K562 (cell line): ENCODE measurements at regions not wholly inside any gene's neighbourhood (a gene's known extent, or its start where the extent isn't known, plus 50 kb on each side); places are given as distances from the start of the nearest gene placed in this dataset.

Experiments
- ATAC-seq: fragments of 200-7000 bp; cut with Tn5 transposase; 3 replicates; pipeline ENCODE4 v1.9.1; 2020; ENCODE audit warnings: moderate library complexity
- BruUV-seq: library from RNA; stranded (reverse); fragments of 400-500 nt; replicated peaks from 2 replicates; lab custom pipeline; 2021; lab: Mats Ljungman, UMichigan
- CTCF ChIA-PET: fragments of 300-600 bp; formaldehyde crosslinking; extraction: SDS; loops from one replicate; lab custom pipeline; 2021; ENCODE audit warnings: low intra/inter-chr PET ratio; lab: Yijun Ruan, JAX
- POLR2A ChIA-PET: fragments of 300-600, 350-650 bp; sonication (Branson Sonifier 250); formaldehyde crosslinking; extraction: SDS; loops from one replicate; lab custom pipeline; 2021; ENCODE audit warnings: antibody characterized with exemption, inconsistent platforms; lab: Yijun Ruan, JAX
- DNase-seq, 4 experiments: peaks; one replicate each; pipeline versions ENCODE4 v3.0.0 to v3.0.0-alpha.2; 2011 to 2018; ENCODE audit warnings: low spot score in 3 of 4, mixed read lengths in 3 of 4; ENCODE audit errors: extremely low read depth in 1 of 4
- FAIRE-seq: peaks from 2 replicates; lab custom pipeline; 2011; peaks lifted over from hg19 to GRCh38; lab: Jason Lieb, UNC
- H2AFZ ChIP-seq: 2 replicates; pipeline ENCODE4 v1.6.0; 2011; ENCODE audit warnings: low read depth, low read length, control low read depth, inconsistent platforms
- H3K27ac ChIP-seq: fragments of 200-600 bp; 3 replicates; pipeline ENCODE4 v1.8.0; 2011; ENCODE audit warnings: low read depth, mild to moderate bottlenecking, control low read depth, inconsistent platforms, low read length, moderate library complexity, mixed read lengths; ENCODE audit errors: extremely low read depth
- H3K27me3 ChIP-seq, 2 experiments: fragments of 300-600 bp in 1 of 2; 2 replicates in 1 of 2; 3 replicates in 1 of 2; pipeline versions ENCODE4 v1.6.0 to v1.8.0; 2011; ENCODE audit warnings: inconsistent platforms in 2 of 2, low read length in 2 of 2, mild to moderate bottlenecking in 1 of 2, mixed read lengths in 1 of 2, moderate library complexity in 1 of 2; ENCODE audit not compliant: control insufficient read depth in 2 of 2, insufficient read depth in 2 of 2
- H3K36me3 ChIP-seq: fragments of 300-600 bp; 3 replicates; pipeline ENCODE4 v1.8.0; 2011; ENCODE audit warnings: mild to moderate bottlenecking, low read length, inconsistent platforms; ENCODE audit not compliant: control insufficient read depth, insufficient read depth
- H3K4me1 ChIP-seq, 2 experiments: fragments of 200-600 bp in 1 of 2; replicated peaks in 1 of 2; 2 replicates in 1 of 2; 3 replicates in 1 of 2; pipeline versions ENCODE4 v1.5.1 to v1.8.0; 2011; ENCODE audit warnings: inconsistent platforms in 2 of 2, low read length in 2 of 2, mild to moderate bottlenecking in 1 of 2, mixed read lengths in 1 of 2, moderate library complexity in 1 of 2; ENCODE audit not compliant: control insufficient read depth in 2 of 2, insufficient read depth in 2 of 2
- H3K4me2 ChIP-seq: 2 replicates; pipeline ENCODE4 v1.6.1; 2011; ENCODE audit warnings: low read length, control low read depth, inconsistent platforms, mixed read lengths; ENCODE audit not compliant: insufficient read depth
- H3K4me3 ChIP-seq: fragments of 200-600 bp; sonication (generic), shearing (Covaris generic); 2 replicates; pipeline ENCODE4 v1.5.1; 2016; ENCODE audit warnings: control low read depth, inconsistent platforms
- H3K79me2 ChIP-seq: fragments of 200-600 bp; 3 replicates; pipeline ENCODE4 v1.8.0; 2011; ENCODE audit warnings: low read length, inconsistent platforms; ENCODE audit not compliant: control insufficient read depth, insufficient read depth
- H3K9ac ChIP-seq, 2 experiments: 2 replicates each; pipeline versions ENCODE4 v1.6.0 to v1.6.1; 2011; ENCODE audit warnings: low read depth in 2 of 2, low read length in 2 of 2, control low read depth in 1 of 2, inconsistent platforms in 1 of 2, mild to moderate bottlenecking in 1 of 2, mixed read lengths in 1 of 2; ENCODE audit not compliant: insufficient read depth in 1 of 2
- H3K9me1 ChIP-seq: one replicate; pipeline ENCODE4 v1.6.0; 2011; ENCODE audit warnings: inconsistent platforms, mild to moderate bottlenecking, low read length, moderate library complexity; ENCODE audit not compliant: control insufficient read depth, insufficient read depth
- H3K9me3 ChIP-seq: replicated peaks from 2 replicates; pipeline ENCODE4 v1.5.1; 2011; ENCODE audit warnings: low read depth, low read length, inconsistent platforms; ENCODE audit not compliant: control insufficient read depth, insufficient read depth
- H4K20me1 ChIP-seq: replicated peaks from 2 replicates; pipeline ENCODE4 v1.6.1; 2011; ENCODE audit warnings: low read length, inconsistent platforms, mixed read lengths; ENCODE audit not compliant: control insufficient read depth, insufficient read depth
- CBFB ChIP-seq: sonication (generic); formaldehyde crosslinking; IDR thresholded peaks from 2 replicates; pipeline ENCODE4 v1.4.0; 2020; ENCODE audit warnings: mild to moderate bottlenecking, missing genetic modification reagents
- CBX2 ChIP-seq: fragments of 200-600 bp; sonication (generic); IDR thresholded peaks from one replicate; pipeline ENCODE4 v1.6.1; 2012; ENCODE audit warnings: mild to moderate bottlenecking, low read length, inconsistent platforms; ENCODE audit not compliant: insufficient read depth, poor library complexity, severe bottlenecking
- CHCHD3 ChIP-seq: fragments of 250-450 bp; sonication (Bioruptor Pico); IDR thresholded peaks from 2 replicates; pipeline ENCODE4 v2.1.2; 2022; ENCODE audit warnings: mild to moderate bottlenecking
- CSDE1 ChIP-seq, 2 experiments: fragments of 450-650 bp; IDR thresholded peaks; 2 replicates each; pipeline ENCODE4 v1.6.1; 2016; ENCODE audit warnings: mild to moderate bottlenecking in 1 of 2
- GTF2F1 ChIP-seq: IDR thresholded peaks from 2 replicates; pipeline ENCODE4 v1.6.1; 2011; ENCODE audit warnings: low read depth, low read length, improper control_type of control experiment
- KDM5B ChIP-seq: fragments of 200-600 bp; sonication (generic); IDR thresholded peaks from 2 replicates; pipeline ENCODE4 v1.6.1; 2012; ENCODE audit warnings: low read depth, mild to moderate bottlenecking, moderate library complexity, low read length, control low read depth, inconsistent platforms; ENCODE audit not compliant: insufficient replicate concordance
- NBN ChIP-seq: fragments of 450-650 bp; IDR thresholded peaks from 2 replicates; pipeline ENCODE4 v1.6.1; 2016; ENCODE audit warnings: low read depth, mild to moderate bottlenecking
- POLR2G ChIP-seq: fragments of 200-400 bp; formaldehyde crosslinking; IDR thresholded peaks from 2 replicates; pipeline ENCODE4 v1.6.1; 2017; ENCODE audit warnings: low read depth, mild to moderate bottlenecking, antibody characterized with exemption, low read length, moderate library complexity
- PTTG1 ChIP-seq: fragments of 450-650 bp; IDR thresholded peaks from 2 replicates; pipeline ENCODE4 v1.6.1; 2016; ENCODE audit warnings: low read depth, mild to moderate bottlenecking, missing genetic modification characterization, missing compliant biosample characterization
- SRSF3 ChIP-seq: fragments of 200-400 bp; formaldehyde crosslinking; IDR thresholded peaks from 2 replicates; pipeline ENCODE4 v1.6.1; 2016; ENCODE audit warnings: mild to moderate bottlenecking, low read length, moderate library complexity; ENCODE audit not compliant: insufficient read depth
- TCF3 ChIP-seq: sonication (generic); formaldehyde crosslinking; IDR thresholded peaks from 2 replicates; pipeline ENCODE4 v1.4.0; 2020; ENCODE audit warnings: mild to moderate bottlenecking, missing genetic modification reagents
- TEAD4 ChIP-seq, 2 experiments: sonication (generic) in 1 of 2; formaldehyde crosslinking in 1 of 2; IDR thresholded peaks; 2 replicates each; pipeline versions ENCODE4 v1.6.1 to v1.8.0; 2012 to 2022; ENCODE audit warnings: borderline replicate concordance in 1 of 2, inconsistent platforms in 1 of 2, low read length in 1 of 2, mild to moderate bottlenecking in 1 of 2, missing genetic modification reagents in 1 of 2
- ZBTB43 ChIP-seq: sonication (generic); formaldehyde crosslinking; IDR thresholded peaks from 2 replicates; pipeline ENCODE4 v1.8.0; 2023; ENCODE audit warnings: mild to moderate bottlenecking, missing genetic modification reagents
- ZNF175 ChIP-seq: fragments of 200-800 bp; sonication (Bioruptor generic); IDR thresholded peaks from 2 replicates; pipeline ENCODE4 v1.6.1; 2016; ENCODE audit warnings: low read depth, mild to moderate bottlenecking, missing genetic modification characterization, missing compliant biosample characterization
- ZNF444 ChIP-seq: fragments of 250-450 bp; sonication (Bioruptor Pico); IDR thresholded peaks from 2 replicates; pipeline ENCODE4 v1.4.0; 2020; ENCODE audit warnings: mild to moderate bottlenecking, moderate library complexity
- ZNF584 ChIP-seq: fragments of 200-800 bp; sonication (Bioruptor generic); IDR thresholded peaks from 2 replicates; pipeline ENCODE4 v1.6.1; 2016; ENCODE audit warnings: low read depth, mild to moderate bottlenecking, missing genetic modification characterization, missing compliant biosample characterization
- ZSCAN32 ChIP-seq: fragments of 450-650 bp; formaldehyde crosslinking; IDR thresholded peaks from 2 replicates; pipeline ENCODE4 v1.4.0; 2020; ENCODE audit warnings: mild to moderate bottlenecking, moderate library complexity
- WGBS: fragments of 100-300 bp; shearing (Covaris generic); methylation state at CpG from one replicate; pipeline ENCODE4 v1.1.6; 2016; ENCODE audit warnings: low coverage, mixed read lengths; ENCODE audit not compliant: insufficient coverage; ENCODE audit errors: missing lambda C conversion rate; 5-methylcytosine and 5-hydroxymethylcytosine counted together
- in situ Hi-C: fragments of 300-500 bp; cut with MboI; formaldehyde crosslinking; loops from 4 replicates; pipeline ENCODE4 v1.15.0; 2018; ENCODE audit warnings: inconsistent platforms, mixed read lengths
- intact Hi-C: fragments of 100-400 bp; cut with micrococcal nuclease; formaldehyde crosslinking; loops from 2 replicates; pipeline ENCODE4 v1.14.2; 2022
- TF ChIP-seq, protein P1 (sequence below): fragments of 450-650 bp; formaldehyde crosslinking; IDR thresholded peaks from 2 replicates; pipeline ENCODE4 v1.4.0; 2022; ENCODE audit warnings: missing genetic modification characterization

DNA sequence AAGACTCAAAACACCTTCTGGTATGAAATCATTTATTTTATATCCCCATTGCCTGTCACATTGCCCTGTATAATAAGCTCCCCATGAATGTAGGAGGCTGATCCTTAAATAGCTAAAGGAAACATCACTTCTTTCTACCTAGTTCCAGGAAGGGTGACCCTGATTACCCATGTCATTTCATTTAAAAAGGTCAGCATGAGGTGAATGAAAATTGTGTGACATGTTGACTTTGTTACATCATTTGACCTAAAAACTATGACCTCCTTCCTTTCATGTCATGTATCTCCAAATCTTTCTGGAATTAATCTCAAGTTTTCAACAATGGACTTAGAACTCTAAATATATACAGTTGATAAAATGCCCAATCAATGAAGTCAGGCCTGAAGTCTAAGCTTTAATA lies 161.5 kb downstream of the AHR start (continued):
- TF ChIP-seq ZNF175 (CRISPR knock-in tag) (no peak), ZBTB43 (CRISPR knock-in tag) (no peak), TEAD4 (IDR thresholded peaks at IDR 0.05; ENCODE audit: low read length) (no peak), TEAD4 (CRISPR knock-in tag; IDR thresholded peaks at IDR 0.05; ENCODE audit: borderline replicate concordance) (no peak)

DNA sequence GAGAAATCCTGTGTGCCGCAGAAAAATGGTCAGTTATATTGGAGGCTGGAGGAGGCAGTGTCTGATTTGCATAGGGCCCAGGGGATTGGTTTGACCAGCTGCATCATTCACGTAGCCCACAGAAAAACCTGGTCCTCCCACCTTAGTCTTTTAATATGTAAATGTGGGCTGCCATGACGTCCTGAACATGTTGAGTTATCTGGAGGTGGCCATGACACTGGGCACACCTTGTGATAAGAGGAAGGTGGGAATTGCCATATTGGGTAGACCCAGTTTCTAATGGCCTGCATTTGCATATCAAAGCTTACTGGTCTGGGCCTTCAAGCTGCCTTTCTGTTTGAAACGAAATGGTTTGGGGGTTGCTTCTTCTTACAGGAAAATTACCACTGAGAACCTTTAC lies 162.2 kb downstream of the AHR start:
- Histone ChIP-seq H3K9me1 (no peaks in the 10 kb centered on the region), H4K20me1 (no peaks in the 10 kb centered on the region), H3K27ac (no peak overlapping the region), H3K4me3 (no peak overlapping the region), H3K27me3 (no peaks in the 10 kb centered on the region), H3K4me2 (no peak overlapping the region)
- 9% methylated on average over 4 of the region's 4 CpGs for WGBS
- intact Hi-C loops (no loop called here), in situ Hi-C loops (no loop called here)
- TF ChIP-seq POLR2G, result no peak
- TF ChIP-seq TCF3 (CRISPR knock-in tag), result no peak
- no peak for TF ChIP-seq KDM5B
- TF ChIP-seq SRSF3, result no peak
- TF ChIP-seq, protein P1, sequence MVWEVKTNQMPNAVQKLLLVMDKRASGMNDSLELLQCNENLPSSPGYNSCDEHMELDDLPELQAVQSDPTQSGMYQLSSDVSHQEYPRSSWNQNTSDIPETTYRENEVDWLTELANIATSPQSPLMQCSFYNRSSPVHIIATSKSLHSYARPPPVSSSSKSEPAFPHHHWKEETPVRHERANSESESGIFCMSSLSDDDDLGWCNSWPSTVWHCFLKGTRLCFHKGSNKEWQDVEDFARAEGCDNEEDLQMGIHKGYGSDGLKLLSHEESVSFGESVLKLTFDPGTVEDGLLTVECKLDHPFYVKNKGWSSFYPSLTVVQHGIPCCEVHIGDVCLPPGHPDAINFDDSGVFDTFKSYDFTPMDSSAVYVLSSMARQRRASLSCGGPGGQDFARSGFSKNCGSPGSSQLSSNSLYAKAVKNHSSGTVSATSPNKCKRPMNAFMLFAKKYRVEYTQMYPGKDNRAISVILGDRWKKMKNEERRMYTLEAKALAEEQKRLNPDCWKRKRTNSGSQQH (CRISPR knock-in tag), result no peak
- TF ChIP-seq GTF2F1, result no peak
- TF ChIP-seq CSDE1 (IDR thresholded peaks at IDR 0.05), result no peak
- TF ChIP-seq ZNF584, result no peak
- no peak for TF ChIP-seq NBN
- no peak for TF ChIP-seq CBFB (CRISPR knock-in tag)
- TF ChIP-seq CBX2, result no peak
- TF ChIP-seq ZSCAN32 (CRISPR knock-in tag), result no peak
- TF ChIP-seq CHCHD3 (CRISPR knock-in tag), result no peak
- no peak for TF ChIP-seq ZNF444 (CRISPR knock-in tag)
- TF ChIP-seq PTTG1, result no peak
- TF ChIP-seq, all 486 proteins: peak for 0
- CTCF ChIA-PET, result no interaction called here
- H3K4me1 ChIP-seq, result no peaks in the 10 kb centered on the region
- no peak overlapping the region for H2AFZ ChIP-seq
- H3K36me3 ChIP-seq, result no peaks in the 10 kb centered on the region
- DNase-seq (no peak), FAIRE-seq (no peak), ATAC-seq (no peak)
- BruUV-seq, result no TSS peak
- POLR2A ChIA-PET, result no interaction called here
- no peak overlapping the region for H3K9ac ChIP-seq
- no peaks in the 10 kb centered on the region for H3K9me3 ChIP-seq
- H3K79me2 ChIP-seq, result no peaks in the 10 kb centered on the region
